ENCODE measurements at regions not wholly inside any gene's neighbourhood (a gene's known extent, or its start where the extent isn't known, plus 50 kb on each side); places are given as distances from the start of the nearest gene placed in this dataset.

GRCh38 chr10:117424883-117425649 lies 49.8 kb upstream of the PDZD8 start:
- no peaks in the 10 kb centered on the region for H3K36me3 ChIP-seq (replicated peaks in 1 of 2; ENCODE audit: control insufficient read depth in 1 of 2, insufficient read depth in 2 of 2, low read length in 2 of 2)
- 21% methylated on average over 13 of the region's 13 CpGs for WGBS (ENCODE audit: low lambda C conversion rate)
- H3K27ac ChIP-seq (ENCODE audit: extremely low read length, insufficient read depth, low read length), result peak overlapping the region; percentile 35
- no peak overlapping the region for H3K9ac ChIP-seq (ENCODE audit: insufficient read depth, low read depth, low read length)
- H2AFZ ChIP-seq (ENCODE audit: low read length), result peak overlapping the region; percentile 74
- peak overlapping the region in 1 of 3 experiments; percentile 45; a peak in 2 of 6 replicates for H3K4me3 ChIP-seq (replicated peaks in 1 of 3; ENCODE audit: insufficient read depth in 1 of 3, low read depth in 2 of 3, low read length in 3 of 3)
- peak; percentile 39 for DNase-seq (ENCODE audit: low spot score)
- H3K4me1 ChIP-seq (ENCODE audit: insufficient read depth, low read length), result peaks cover 28% of the 10 kb centered on the region
- BruUV-seq (replicated peaks), result no TSS peak
- H4K20me1 ChIP-seq (ENCODE audit: insufficient read depth, low read length), result no peaks in the 10 kb centered on the region
- in situ Hi-C loops (cut with HindIII; ENCODE audit: extremely low pct_ligation_motif_present, low pct_unique_long_range_greater_than_20kb), result no loop called here
- H3K27me3 ChIP-seq (ENCODE audit: control insufficient read depth in 1 of 2, insufficient read depth in 2 of 2, low read length in 2 of 2), result no peaks in the 10 kb centered on the region; a peak in 1 of 5 replicates
- H3K4me2 ChIP-seq (ENCODE audit: low read depth, low read length), result peak overlapping the region; percentile 78
- no peaks in the 10 kb centered on the region for H3K79me2 ChIP-seq (ENCODE audit: insufficient read depth, low read length)
- POLR2A ChIA-PET, result interaction anchor here (1.5 kb wide), 1 partner anchor 21 kb away, joined by 7 read pairs; no protein-coding TSS in a partner anchor
- ATAC-seq, result peak; percentile 94
- peak; percentile 78 for FAIRE-seq
- H3K9me3 ChIP-seq (ENCODE audit: low read length), result no peaks in the 10 kb centered on the region
- intact Hi-C loops (cut with micrococcal nuclease; ENCODE audit: unreplicated experiment), result no loop called here
- CTCF ChIA-PET (ENCODE audit: low intra/inter-chr PET ratio, low total read pairs), result interaction anchor here (1.1 kb wide), 1 partner anchor 208 kb away, joined by 4 read pairs; no protein-coding TSS in a partner anchor
- TF ChIP-seq ZNF598 (CRISPR knock-in tag; IDR thresholded peaks at IDR 0.05; ENCODE audit: borderline replicate concordance) (no peak), MEIS1 (CRISPR knock-in tag; IDR thresholded peaks at IDR 0.05; ENCODE audit: borderline replicate concordance) (no peak), NR2F6 (IDR thresholded peaks at IDR 0.05) (no peak), NR2F6 (CRISPR knock-in tag; IDR thresholded peaks at IDR 0.05) (no peak), PBX3 (CRISPR knock-in tag; IDR thresholded peaks at IDR 0.05; ENCODE audit: borderline replicate concordance) (no peak), PHF8 (CRISPR knock-in tag; IDR thresholded peaks at IDR 0.05) (peak; percentile 37; the same call in 1 of the 2 replicates), POGZ (CRISPR knock-in tag; IDR thresholded peaks at IDR 0.05) (0 out of 2 replicates have a peak, but pooled peaks have one; percentile 18), ZNF234 (CRISPR knock-in tag; conservative IDR thresholded peaks at IDR 0.05) (no peak), GATAD1 (CRISPR knock-in tag; IDR thresholded peaks at IDR 0.05) (no peak), ZNF274 (CRISPR knock-in tag; IDR thresholded peaks at IDR 0.05) (no peak), ZSCAN9 (CRISPR knock-in tag; IDR thresholded peaks at IDR 0.05; ENCODE audit: borderline replicate concordance) (no peak), FOXK1 (CRISPR knock-in tag; IDR thresholded peaks at IDR 0.05; ENCODE audit: borderline replicate concordance, low read depth) (no peak), SP5 (CRISPR knock-in tag; IDR thresholded peaks at IDR 0.05; ENCODE audit: borderline replicate concordance, low read depth) (no peak), ZNF318 (CRISPR knock-in tag; IDR thresholded peaks at IDR 0.05) (no peak), MAX (IDR thresholded peaks at IDR 0.05) (peak; percentile 26; the same call in 1 of the 2 replicates)

All from HepG2 (cell line).